ENCODE measurements at regions not wholly inside any gene's neighbourhood (a gene's known extent, or its start where the extent isn't known, plus 50 kb on each side); places are given as distances from the start of the nearest gene placed in this dataset.

GRCh38 chr6:113351173-113351834 is 505.8 kb upstream of the MARCKS start:
- DNase-seq (ENCODE audit: low read depth): peak; percentile 69

GRCh38 chr6:113352029-113352801 is 504.9 kb upstream of the MARCKS start:
- DNase-seq (ENCODE audit: low read depth): peak; percentile 96

- peak; percentile 54 for DNase-seq (ENCODE audit: low read depth)
Measured at GRCh38 chr6:113352831-113353230, 504.3 kb upstream of the MARCKS start.

- no peak for DNase-seq (ENCODE audit: low read depth)
Measured at GRCh38 chr6:113353392-113353791, 503.8 kb upstream of the MARCKS start.

- no peak for DNase-seq (ENCODE audit: low read depth)
Measured at GRCh38 chr6:113354204-113354895, 502.8 kb upstream of the MARCKS start.

GRCh38 chr6:113356139-113356538 is 501.0 kb upstream of the MARCKS start:
- DNase-seq (ENCODE audit: low read depth): no peak

- no peak for DNase-seq (ENCODE audit: low read depth)
Measured at GRCh38 chr6:113357041-113357440, 500.1 kb upstream of the MARCKS start.

GRCh38 chr6:113358063-113358583 is 499.0 kb upstream of the MARCKS start:
- no peak for DNase-seq (ENCODE audit: low read depth)

- DNase-seq (ENCODE audit: low read depth): peak; percentile 88
Measured at GRCh38 chr6:113359155-113360140, 497.7 kb upstream of the MARCKS start.

- DNase-seq (ENCODE audit: low read depth): peak; percentile 94
Measured at GRCh38 chr6:113361014-113361645, 496.0 kb upstream of the MARCKS start.

GRCh38 chr6:113362301-113363047 is 494.7 kb upstream of the MARCKS start:
- DNase-seq (ENCODE audit: low read depth): peak; percentile 60

GRCh38 chr6:113363048-113363798 is 493.9 kb upstream of the MARCKS start:
- DNase-seq (ENCODE audit: low read depth): peak; percentile 58

GRCh38 chr6:113363866-113364265 is 493.3 kb upstream of the MARCKS start:
- peak; percentile 64 for DNase-seq (ENCODE audit: low read depth)

- DNase-seq (ENCODE audit: low read depth): no peak
Measured at GRCh38 chr6:113364766-113365165, 492.4 kb upstream of the MARCKS start.

GRCh38 chr6:113365191-113365590 is 492.0 kb upstream of the MARCKS start:
- DNase-seq (ENCODE audit: low read depth): peak; percentile 60

- DNase-seq (ENCODE audit: low read depth): no peak
Measured at GRCh38 chr6:113366505-113366904, 490.6 kb upstream of the MARCKS start.

GRCh38 chr6:113370508-113371502 is 486.3 kb upstream of the MARCKS start:
- DNase-seq (ENCODE audit: low read depth): peak; percentile 33

- peak; percentile 36 for DNase-seq (ENCODE audit: low read depth)
Measured at GRCh38 chr6:113375466-113375865, 481.7 kb upstream of the MARCKS start.

Measured in ELR (cell line).